GM23338 (cell line): ENCODE measurements at regions not wholly inside any gene's neighbourhood (a gene's known extent, or its start where the extent isn't known, plus 50 kb on each side); places are given as distances from the start of the nearest gene placed in this dataset.

Source experiments
- ATAC-seq: fragments of 200-7000 bp; cut with Tn5 transposase; 3 replicates; pipeline ENCODE4 v1.9.1; 2020
- DNase-seq: peaks from one replicate; pipeline ENCODE4 v3.0.0-alpha.2; 2015; ENCODE audit warnings: low spot score
- H2AFZ ChIP-seq: fragments of 200-600 bp; sonication (generic); 2 replicates; pipeline ENCODE4 v1.8.0; 2016; ENCODE audit warnings: antibody characterized with exemption, mild to moderate bottlenecking, moderate library complexity
- H3F3A ChIP-seq: fragments of 200-600 bp; sonication (generic); replicated peaks from 2 replicates; pipeline ENCODE4 v1.8.0; 2017; ENCODE audit warnings: antibody characterized with exemption, mixed run types, low read depth
- H3K27ac ChIP-seq: fragments of 200-600 bp; sonication (generic); 2 replicates; pipeline ENCODE4 v1.6.1; 2016; ENCODE audit warnings: low read depth
- H3K27me3 ChIP-seq: fragments of 200-600 bp; sonication (generic); 2 replicates; pipeline ENCODE4 v1.8.0; 2016; ENCODE audit warnings: mild to moderate bottlenecking, mixed run types, moderate library complexity; ENCODE audit not compliant: insufficient read depth
- H3K36me3 ChIP-seq: fragments of 200-600 bp; sonication (generic); 2 replicates; pipeline ENCODE4 v1.8.0; 2016; ENCODE audit warnings: mild to moderate bottlenecking; ENCODE audit not compliant: insufficient read depth
- H3K4me1 ChIP-seq: fragments of 200-600 bp; sonication (generic); 2 replicates; pipeline ENCODE4 v1.8.0; 2016; ENCODE audit warnings: mild to moderate bottlenecking, moderate library complexity; ENCODE audit not compliant: insufficient read depth
- H3K4me2 ChIP-seq: fragments of 200-600 bp; sonication (generic); 2 replicates; pipeline ENCODE4 v1.7.1; 2017; ENCODE audit warnings: mixed run types
- H3K4me3 ChIP-seq: fragments of 200-600 bp; sonication (generic); 2 replicates; pipeline ENCODE4 v1.6.1; 2016; ENCODE audit warnings: mixed run types
- H3K79me2 ChIP-seq: fragments of 200-600 bp; sonication (generic); replicated peaks from 2 replicates; pipeline ENCODE4 v1.8.0; 2017; ENCODE audit warnings: mild to moderate bottlenecking; ENCODE audit not compliant: insufficient read depth
- H3K9me2 ChIP-seq: fragments of 200-600 bp; sonication (generic); 2 replicates; pipeline ENCODE4 v1.8.0; 2017; ENCODE audit not compliant: insufficient read depth
- H4K20me1 ChIP-seq: fragments of 200-600 bp; sonication (generic); replicated peaks from 2 replicates; pipeline ENCODE4 v1.8.0; 2017; ENCODE audit warnings: mild to moderate bottlenecking; ENCODE audit not compliant: insufficient read depth
- H3K27ac Mint-ChIP-seq: 2 replicates; pipeline ENCODE4 v1.8.0; 2020; ENCODE audit warnings: inconsistent platforms, mild to moderate bottlenecking, moderate library complexity, mixed read lengths
- H3K27me3 Mint-ChIP-seq: 3 replicates; pipeline ENCODE4 v1.8.0; 2022; ENCODE audit warnings: low read depth, mild to moderate bottlenecking, moderate library complexity, mixed read lengths, inconsistent platforms; ENCODE audit not compliant: insufficient read depth, poor library complexity
- H3K36me3 Mint-ChIP-seq: 3 replicates; pipeline ENCODE4 v1.8.0; 2021; ENCODE audit warnings: low read depth, mild to moderate bottlenecking, inconsistent platforms, moderate library complexity, mixed read lengths
- H3K4me1 Mint-ChIP-seq: 3 replicates; pipeline ENCODE4 v1.8.0; 2020; ENCODE audit warnings: mild to moderate bottlenecking, inconsistent platforms, mixed read lengths
- H3K4me3 Mint-ChIP-seq: 3 replicates; pipeline ENCODE4 v1.8.0; 2021; ENCODE audit warnings: moderate library complexity, mild to moderate bottlenecking, inconsistent platforms, mixed read lengths
- H3K9me3 Mint-ChIP-seq: 3 replicates; pipeline ENCODE4 v1.8.0; 2020; ENCODE audit warnings: moderate library complexity, mild to moderate bottlenecking, inconsistent platforms, mixed read lengths
- CREB1 ChIP-seq: fragments of 250-450 bp; sonication (Bioruptor Pico); IDR thresholded peaks from 2 replicates; pipeline ENCODE4 v1.5.0; 2020; ENCODE audit warnings: low read depth, mild to moderate bottlenecking, moderate library complexity
- CTCF ChIP-seq, 2 experiments: fragments of 200-600 bp in 1 of 2; sonication (generic) in 1 of 2; conservative IDR thresholded peaks; 2 replicates each; pipeline versions ENCODE4 v1.5.1 to v1.6.1; 2016 to 2017; ENCODE audit warnings: antibody characterized with exemption in 2 of 2, low read depth in 2 of 2, mild to moderate bottlenecking in 2 of 2, moderate library complexity in 1 of 2
- ETS1 ChIP-seq: IDR thresholded peaks from 2 replicates; pipeline ENCODE4 v1.6.1; 2016; ENCODE audit warnings: antibody characterized with exemption
- EZH2 ChIP-seq: fragments of 200-600 bp; sonication (generic); IDR thresholded peaks from one replicate; pipeline ENCODE4 v1.8.0; 2017; ENCODE audit warnings: antibody characterized with exemption, mild to moderate bottlenecking, low read depth; ENCODE audit not compliant: unreplicated experiment
- EZH2phosphoT487 ChIP-seq: fragments of 200-600 bp; sonication (generic); IDR thresholded peaks from one replicate; pipeline ENCODE4 v1.8.1; 2018; ENCODE audit warnings: antibody characterized with exemption; ENCODE audit not compliant: unreplicated experiment
- JUNB ChIP-seq: IDR thresholded peaks from one replicate; pipeline ENCODE4 v1.6.1; 2016; ENCODE audit warnings: antibody characterized with exemption; ENCODE audit not compliant: unreplicated experiment
- NANOG ChIP-seq: IDR thresholded peaks from 2 replicates; pipeline ENCODE4 v1.6.1; 2016; ENCODE audit warnings: antibody characterized with exemption, borderline replicate concordance
- POLR2AphosphoS5 ChIP-seq: IDR thresholded peaks from 2 replicates; pipeline ENCODE4 v1.6.1; 2016; ENCODE audit warnings: antibody characterized with exemption, low read depth
- REST ChIP-seq: IDR thresholded peaks from one replicate; pipeline ENCODE4 v1.6.1; 2018; ENCODE audit warnings: antibody characterized with exemption; ENCODE audit not compliant: unreplicated experiment
- STAT1 ChIP-seq: IDR thresholded peaks from one replicate; pipeline ENCODE4 v1.6.1; 2016; ENCODE audit warnings: antibody characterized with exemption; ENCODE audit not compliant: unreplicated experiment
- ZNF114 ChIP-seq: fragments of 250-450 bp; sonication (Bioruptor Pico); IDR thresholded peaks from 2 replicates; pipeline ENCODE4 v1.5.0; 2020; ENCODE audit warnings: mild to moderate bottlenecking, moderate library complexity
- ZNF331 ChIP-seq: fragments of 250-450 bp; sonication (Bioruptor Pico); IDR thresholded peaks from 2 replicates; pipeline ENCODE4 v1.5.0; 2020; ENCODE audit warnings: low read depth, mild to moderate bottlenecking, moderate library complexity

- no peak for TF ChIP-seq ETS1
- TF ChIP-seq CTCF (conservative IDR thresholded peaks at IDR 0.05; ENCODE audit: low read depth in 2 of 2) = no peak
- TF ChIP-seq EZH2phosphoT487 = no peak
- no peak for TF ChIP-seq ZNF331
- TF ChIP-seq ZNF114 (CRISPR knock-in tag) = no peak
- no peak for TF ChIP-seq JUNB
- TF ChIP-seq CREB1 = no peak
- TF ChIP-seq POLR2AphosphoS5 = no peak
- TF ChIP-seq EZH2 = no peak
- no peak for TF ChIP-seq NANOG
Observed at GRCh38 chr3:102170545-102170944, 264.3 kb upstream of the ZPLD1 start (continued).

- Mint-ChIP-seq H3K4me3 (no peak overlapping the region), H3K27me3 (no peaks in the 10 kb centered on the region), H3K36me3 (no peaks in the 10 kb centered on the region), H3K4me1 (no peaks in the 10 kb centered on the region), H3K27ac (no peak overlapping the region), H3K9me3 (no peaks in the 10 kb centered on the region)
- DNase-seq (no peak), ATAC-seq (no peak)
- no peak overlapping the region for H2AFZ ChIP-seq
- no peaks in the 10 kb centered on the region for H4K20me1 ChIP-seq
- no peak for TF ChIP-seq JUNB
- no peak for TF ChIP-seq ZNF114 (CRISPR knock-in tag)
- no peak overlapping the region for H3K4me3 ChIP-seq
- H3K79me2 ChIP-seq = no peaks in the 10 kb centered on the region
- H3K36me3 ChIP-seq = no peaks in the 10 kb centered on the region
- H3F3A ChIP-seq = no peaks in the 10 kb centered on the region
- H3K27me3 ChIP-seq = no peaks in the 10 kb centered on the region
- H3K9me2 ChIP-seq = no peaks in the 10 kb centered on the region; the same call in 1 of the 2 replicates
- no peak overlapping the region for H3K27ac ChIP-seq
- H3K4me2 ChIP-seq = no peak overlapping the region
- no peaks in the 10 kb centered on the region for H3K4me1 ChIP-seq
Observed at GRCh38 chr3:102174312-102174712, 260.5 kb upstream of the ZPLD1 start.

GRCh38 chr3:102174832-102175374 is 259.9 kb upstream of the ZPLD1 start:
- ATAC-seq (no peak), DNase-seq (no peak)
- Histone ChIP-seq H3K36me3 (no peaks in the 10 kb centered on the region), H3K9me2 (no peaks in the 10 kb centered on the region; the same call in 1 of the 2 replicates), H3F3A (no peaks in the 10 kb centered on the region), H4K20me1 (no peaks in the 10 kb centered on the region), H3K27me3 (no peaks in the 10 kb centered on the region), H3K4me3 (no peak overlapping the region), H3K79me2 (no peaks in the 10 kb centered on the region), H3K27ac (no peak overlapping the region), H2AFZ (no peak overlapping the region), H3K4me1 (no peaks in the 10 kb centered on the region; the same call in 1 of the 2 replicates), H3K4me2 (no peak overlapping the region)
- Mint-ChIP-seq H3K36me3 (no peaks in the 10 kb centered on the region), H3K27me3 (no peaks in the 10 kb centered on the region), H3K4me3 (no peak overlapping the region), H3K27ac (no peak overlapping the region), H3K9me3 (no peaks in the 10 kb centered on the region), H3K4me1 (no peaks in the 10 kb centered on the region)
- TF ChIP-seq REST (no peak), EZH2 (no peak), CREB1 (no peak), ZNF114 (CRISPR knock-in tag) (no peak), ZNF331 (no peak), ETS1 (no peak), NANOG (no peak), JUNB (no peak), STAT1 (no peak)
